ENCODE measurements at regions not wholly inside any gene's neighbourhood (a gene's known extent, or its start where the extent isn't known, plus 50 kb on each side); places are given as distances from the start of the nearest gene placed in this dataset.

DNA sequence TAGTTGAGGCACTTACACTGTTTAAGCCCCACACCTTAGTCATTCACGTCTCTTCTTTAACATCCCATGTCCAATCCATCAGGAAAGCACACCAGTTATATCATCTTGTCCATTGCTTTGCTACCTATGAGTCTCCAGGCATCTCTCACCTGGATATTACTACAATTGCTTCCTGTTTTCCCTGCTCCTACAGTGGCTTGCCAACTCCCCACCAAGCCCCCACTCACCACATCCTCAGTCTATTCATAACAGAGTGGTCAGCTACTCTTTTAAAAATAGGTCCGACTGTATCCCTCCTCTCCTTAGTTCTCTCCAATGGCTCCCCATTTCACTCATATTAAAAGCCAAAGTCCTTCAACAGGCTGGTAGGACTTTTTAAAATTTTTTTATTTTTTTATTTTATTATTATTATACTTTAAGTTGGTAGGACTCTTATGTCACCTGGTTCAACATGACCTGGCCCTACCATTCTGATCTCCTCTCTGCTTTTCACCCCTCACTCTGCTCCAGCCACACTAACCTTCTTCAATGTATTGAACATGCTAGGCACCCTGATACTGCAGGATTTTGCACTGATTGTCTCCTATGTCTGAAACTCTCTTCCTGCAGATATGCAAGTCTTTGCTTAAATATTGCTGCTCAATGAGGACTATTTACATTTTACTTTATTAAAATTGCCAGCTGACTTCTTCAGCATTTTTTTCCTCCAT lies 253.2 kb downstream of the CYRIA start:
- TF ChIP-seq ZNF565 (CRISPR knock-in tag; conservative IDR thresholded peaks at IDR 0.05; ENCODE audit: low read depth) (no peak), BACH2 (CRISPR knock-in tag; IDR thresholded peaks at IDR 0.05; ENCODE audit: borderline replicate concordance) (no peak), ZFP30 (CRISPR knock-in tag; IDR thresholded peaks at IDR 0.05) (no peak), ZNF8 (CRISPR knock-in tag; IDR thresholded peaks at IDR 0.05) (no peak), RARB (CRISPR knock-in tag; IDR thresholded peaks at IDR 0.05) (no peak), ZNF70 (CRISPR knock-in tag; IDR thresholded peaks at IDR 0.05) (no peak), TCF4 (CRISPR knock-in tag; IDR thresholded peaks at IDR 0.05; ENCODE audit: borderline replicate concordance) (no peak), GLIS3 (CRISPR knock-in tag; IDR thresholded peaks at IDR 0.05) (no peak), CSDC2 (CRISPR knock-in tag; IDR thresholded peaks at IDR 0.05) (no peak)
- TF ChIP-seq, protein P1, sequence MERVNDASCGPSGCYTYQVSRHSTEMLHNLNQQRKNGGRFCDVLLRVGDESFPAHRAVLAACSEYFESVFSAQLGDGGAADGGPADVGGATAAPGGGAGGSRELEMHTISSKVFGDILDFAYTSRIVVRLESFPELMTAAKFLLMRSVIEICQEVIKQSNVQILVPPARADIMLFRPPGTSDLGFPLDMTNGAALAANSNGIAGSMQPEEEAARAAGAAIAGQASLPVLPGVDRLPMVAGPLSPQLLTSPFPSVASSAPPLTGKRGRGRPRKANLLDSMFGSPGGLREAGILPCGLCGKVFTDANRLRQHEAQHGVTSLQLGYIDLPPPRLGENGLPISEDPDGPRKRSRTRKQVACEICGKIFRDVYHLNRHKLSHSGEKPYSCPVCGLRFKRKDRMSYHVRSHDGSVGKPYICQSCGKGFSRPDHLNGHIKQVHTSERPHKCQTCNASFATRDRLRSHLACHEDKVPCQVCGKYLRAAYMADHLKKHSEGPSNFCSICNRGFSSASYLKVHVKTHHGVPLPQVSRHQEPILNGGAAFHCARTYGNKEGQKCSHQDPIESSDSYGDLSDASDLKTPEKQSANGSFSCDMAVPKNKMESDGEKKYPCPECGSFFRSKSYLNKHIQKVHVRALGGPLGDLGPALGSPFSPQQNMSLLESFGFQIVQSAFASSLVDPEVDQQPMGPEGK (CRISPR knock-in tag; IDR thresholded peaks at IDR 0.05; ENCODE audit: borderline replicate concordance): no peak
- TF ChIP-seq, protein P2, sequence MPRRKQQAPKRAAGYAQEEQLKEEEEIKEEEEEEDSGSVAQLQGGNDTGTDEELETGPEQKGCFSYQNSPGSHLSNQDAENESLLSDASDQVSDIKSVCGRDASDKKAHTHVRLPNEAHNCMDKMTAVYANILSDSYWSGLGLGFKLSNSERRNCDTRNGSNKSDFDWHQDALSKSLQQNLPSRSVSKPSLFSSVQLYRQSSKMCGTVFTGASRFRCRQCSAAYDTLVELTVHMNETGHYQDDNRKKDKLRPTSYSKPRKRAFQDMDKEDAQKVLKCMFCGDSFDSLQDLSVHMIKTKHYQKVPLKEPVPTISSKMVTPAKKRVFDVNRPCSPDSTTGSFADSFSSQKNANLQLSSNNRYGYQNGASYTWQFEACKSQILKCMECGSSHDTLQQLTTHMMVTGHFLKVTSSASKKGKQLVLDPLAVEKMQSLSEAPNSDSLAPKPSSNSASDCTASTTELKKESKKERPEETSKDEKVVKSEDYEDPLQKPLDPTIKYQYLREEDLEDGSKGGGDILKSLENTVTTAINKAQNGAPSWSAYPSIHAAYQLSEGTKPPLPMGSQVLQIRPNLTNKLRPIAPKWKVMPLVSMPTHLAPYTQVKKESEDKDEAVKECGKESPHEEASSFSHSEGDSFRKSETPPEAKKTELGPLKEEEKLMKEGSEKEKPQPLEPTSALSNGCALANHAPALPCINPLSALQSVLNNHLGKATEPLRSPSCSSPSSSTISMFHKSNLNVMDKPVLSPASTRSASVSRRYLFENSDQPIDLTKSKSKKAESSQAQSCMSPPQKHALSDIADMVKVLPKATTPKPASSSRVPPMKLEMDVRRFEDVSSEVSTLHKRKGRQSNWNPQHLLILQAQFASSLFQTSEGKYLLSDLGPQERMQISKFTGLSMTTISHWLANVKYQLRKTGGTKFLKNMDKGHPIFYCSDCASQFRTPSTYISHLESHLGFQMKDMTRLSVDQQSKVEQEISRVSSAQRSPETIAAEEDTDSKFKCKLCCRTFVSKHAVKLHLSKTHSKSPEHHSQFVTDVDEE (CRISPR knock-in tag; IDR thresholded peaks at IDR 0.05): no peak
